GM13976 (cell line): ENCODE measurements at regions not wholly inside any gene's neighbourhood (a gene's known extent, or its start where the extent isn't known, plus 50 kb on each side); places are given as distances from the start of the nearest gene placed in this dataset.
"Not testable (repeated sequence)": the region's sequence is repeated elsewhere in the genome, so short reads cannot be mapped to it uniquely, and the experiment has no call there.

Experiments used
- DNase-seq: peaks from one replicate; pipeline ENCODE4 v3.0.0; 2012; ENCODE audit warnings: low spot score
- in situ Hi-C: fragments of 300-500 bp; cut with MboI; formaldehyde crosslinking; loops from one replicate; pipeline ENCODE4 v1.12.0; 2022; ENCODE audit warnings: low sequenced_read_pairs, mixed read lengths, inconsistent platforms; ENCODE audit not compliant: unreplicated experiment
- TF ChIP-seq, protein P1 (sequence below): IDR thresholded peaks from 2 replicates; pipeline ENCODE4 v1.5.1; 2012; ENCODE audit warnings: borderline replicate concordance, mild to moderate bottlenecking; ENCODE audit not compliant: insufficient read depth; ENCODE audit errors: extremely low read depth, missing control alignments, control extremely low read depth

DNA sequence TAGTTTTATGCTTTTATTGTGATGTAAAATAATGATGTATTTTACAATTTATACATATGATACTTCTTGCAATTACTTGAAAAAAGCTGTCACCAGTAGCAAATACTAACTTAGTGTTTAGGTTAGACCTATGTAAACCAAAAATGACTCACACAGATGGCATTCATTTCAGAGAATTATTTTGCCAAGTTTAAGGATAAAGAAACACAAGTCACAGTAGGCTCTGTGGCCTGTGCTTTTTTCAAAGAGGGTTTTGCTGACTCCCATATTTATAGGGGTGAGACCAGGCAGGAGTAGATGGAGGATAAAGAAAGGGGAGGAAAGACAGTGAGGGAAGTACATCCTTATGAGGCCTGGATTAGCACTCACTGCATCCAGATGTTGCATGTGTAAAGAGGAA, 356.6 kb upstream of the NPAP1 start:
- TF ChIP-seq, protein P1, sequence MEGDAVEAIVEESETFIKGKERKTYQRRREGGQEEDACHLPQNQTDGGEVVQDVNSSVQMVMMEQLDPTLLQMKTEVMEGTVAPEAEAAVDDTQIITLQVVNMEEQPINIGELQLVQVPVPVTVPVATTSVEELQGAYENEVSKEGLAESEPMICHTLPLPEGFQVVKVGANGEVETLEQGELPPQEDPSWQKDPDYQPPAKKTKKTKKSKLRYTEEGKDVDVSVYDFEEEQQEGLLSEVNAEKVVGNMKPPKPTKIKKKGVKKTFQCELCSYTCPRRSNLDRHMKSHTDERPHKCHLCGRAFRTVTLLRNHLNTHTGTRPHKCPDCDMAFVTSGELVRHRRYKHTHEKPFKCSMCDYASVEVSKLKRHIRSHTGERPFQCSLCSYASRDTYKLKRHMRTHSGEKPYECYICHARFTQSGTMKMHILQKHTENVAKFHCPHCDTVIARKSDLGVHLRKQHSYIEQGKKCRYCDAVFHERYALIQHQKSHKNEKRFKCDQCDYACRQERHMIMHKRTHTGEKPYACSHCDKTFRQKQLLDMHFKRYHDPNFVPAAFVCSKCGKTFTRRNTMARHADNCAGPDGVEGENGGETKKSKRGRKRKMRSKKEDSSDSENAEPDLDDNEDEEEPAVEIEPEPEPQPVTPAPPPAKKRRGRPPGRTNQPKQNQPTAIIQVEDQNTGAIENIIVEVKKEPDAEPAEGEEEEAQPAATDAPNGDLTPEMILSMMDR = no peak
- no peak for DNase-seq
- in situ Hi-C loops = no loop called here

- DNase-seq = not testable (repeated sequence)
- in situ Hi-C loops = loop anchor here (10.0 kb wide), 1 partner anchor 211 kb away; no protein-coding TSS in a partner anchor
Observed at GRCh38 chr15:24324096-24324495, 351.5 kb upstream of the NPAP1 start.

DNA sequence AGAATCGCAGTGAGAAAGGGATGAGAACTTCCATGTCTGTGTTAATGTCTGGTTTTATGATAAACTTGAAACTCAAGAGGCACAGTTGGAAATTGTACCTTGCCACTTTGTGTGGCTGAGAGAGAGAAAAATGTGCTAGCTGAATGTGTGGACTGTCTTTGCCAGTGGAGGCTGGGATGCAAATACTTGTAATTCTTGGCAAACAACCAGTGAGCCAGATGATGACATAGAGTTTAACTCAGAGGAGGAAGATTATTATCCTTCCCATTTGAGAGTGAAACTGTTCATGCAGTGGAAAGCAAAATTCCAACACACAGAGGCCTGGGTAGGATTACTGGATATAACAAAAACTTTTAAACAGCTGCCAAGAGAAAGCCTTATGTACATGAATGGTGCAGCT, 349.1 kb upstream of the NPAP1 start:
- DNase-seq = not testable (repeated sequence)
- in situ Hi-C loops = loop anchor here (10.0 kb wide), 1 partner anchor 208 kb away; no protein-coding TSS in a partner anchor

GRCh38 chr15:24331964-24332363, 343.6 kb upstream of the NPAP1 start:
- in situ Hi-C loops = not testable (repeated sequence)

GRCh38 chr15:24341876-24342275, 333.7 kb upstream of the NPAP1 start:
- DNase-seq, in situ Hi-C loops: not testable (repeated sequence)

More at GRCh38 chr15:24331964-24332363, 343.6 kb upstream of the NPAP1 start:
- DNase-seq = not testable (repeated sequence)

- in situ Hi-C loops, DNase-seq: not testable (repeated sequence)
Observed at GRCh38 chr15:24352777-24353176, 322.8 kb upstream of the NPAP1 start.

- DNase-seq, in situ Hi-C loops: not testable (repeated sequence)
Observed at GRCh38 chr15:24381103-24381502, 294.5 kb upstream of the NPAP1 start.

GRCh38 chr15:24385258-24385657, 290.3 kb upstream of the NPAP1 start:
- DNase-seq, in situ Hi-C loops: not testable (repeated sequence)

- DNase-seq = no peak
- in situ Hi-C loops = no loop called here
- TF ChIP-seq, protein P1 = no peak
Observed at GRCh38 chr15:24394303-24394702, 281.3 kb upstream of the NPAP1 start.

GRCh38 chr15:24412649-24413048, 262.9 kb upstream of the NPAP1 start:
- DNase-seq, in situ Hi-C loops: not testable (repeated sequence)

GRCh38 chr15:24426286-24427054, 249.1 kb upstream of the NPAP1 start:
- not testable (repeated sequence) for DNase-seq
- in situ Hi-C loops = loop anchor here (10.0 kb wide), 1 partner anchor 332 kb away; no protein-coding TSS in a partner anchor

DNA sequence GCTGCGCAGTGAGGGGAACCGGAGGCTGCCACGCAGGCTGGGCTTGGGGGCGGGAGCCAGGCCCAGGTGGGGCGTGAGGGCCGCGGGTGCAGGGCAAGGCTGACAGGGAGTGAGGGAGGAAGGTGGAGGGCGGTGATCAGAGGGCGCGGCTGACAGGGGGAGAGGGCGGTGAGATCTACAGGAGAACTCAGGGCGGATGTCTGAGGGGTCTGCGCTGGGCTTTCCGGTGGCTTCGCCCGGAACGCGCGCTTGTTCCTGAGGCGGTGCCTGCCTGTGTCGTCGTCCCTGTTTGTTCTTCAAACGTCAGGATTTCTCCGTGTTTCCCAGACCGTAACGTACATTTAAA, 248.5 kb upstream of the NPAP1 start:
- in situ Hi-C loops = loop anchor here (10.0 kb wide), 1 partner anchor 332 kb away; no protein-coding TSS in a partner anchor

GRCh38 chr15:24435075-24435820, 240.3 kb upstream of the NPAP1 start:
- DNase-seq, in situ Hi-C loops: not testable (repeated sequence)

More for the DNA sequence above, 248.5 kb upstream of the NPAP1 start:
- DNase-seq = not testable (repeated sequence)

DNA sequence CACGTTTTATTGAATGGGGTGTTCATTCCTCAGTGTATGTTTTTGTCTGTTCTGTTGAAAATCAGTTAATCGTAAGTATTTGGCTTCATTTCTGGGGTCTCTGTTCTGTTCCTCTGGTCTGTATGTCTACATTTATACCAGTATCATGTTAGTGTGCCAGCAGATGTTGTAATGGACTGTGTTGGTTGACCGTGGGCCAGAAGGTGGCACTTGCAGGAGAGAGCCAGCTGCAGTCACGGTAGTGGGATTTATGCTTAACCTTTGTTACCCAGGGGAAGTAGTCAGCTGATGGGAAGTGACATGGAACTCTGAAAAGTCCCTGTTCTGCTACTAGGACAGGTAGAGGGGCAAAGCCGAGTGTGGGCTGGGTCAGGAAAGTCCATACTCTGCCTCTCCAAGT, 238.3 kb upstream of the NPAP1 start:
- DNase-seq, in situ Hi-C loops: not testable (repeated sequence)

GRCh38 chr15:24437735-24438134, 237.8 kb upstream of the NPAP1 start:
- DNase-seq, in situ Hi-C loops: not testable (repeated sequence)
